ENCODE measurements at regions not wholly inside any gene's neighbourhood (a gene's known extent, or its start where the extent isn't known, plus 50 kb on each side); places are given as distances from the start of the nearest gene placed in this dataset.

GRCh38 chr13:47800593-47800992 lies 200.5 kb downstream of the SUCLA2 start:
- no peak overlapping the region for H3K27ac Mint-ChIP-seq
- Histone ChIP-seq H2BK15ac (ENCODE audit: low read depth, low read length) (no peak overlapping the region), H2BK12ac (ENCODE audit: insufficient read length, low read depth, low read length) (no peak overlapping the region), H3K56ac (ENCODE audit: insufficient read length, low read depth, low read length) (no peak overlapping the region), H4K8ac (replicated peaks; ENCODE audit: insufficient read length, low read depth, low read length) (no peak overlapping the region), H3T11ph (ENCODE audit: low read length) (no peak overlapping the region), H2AFZ (ENCODE audit: low read length) (no peak overlapping the region), H3K4ac (ENCODE audit: low read depth, low read length) (no peak overlapping the region), H3K18ac (ENCODE audit: insufficient read length, low read depth, low read length) (no peak overlapping the region), H3K14ac (ENCODE audit: insufficient read depth, low read length) (no peak overlapping the region), H3K4me1 (ENCODE audit: insufficient read depth, low read length) (no peaks in the 10 kb centered on the region), H2BK120ac (ENCODE audit: low read depth, low read length, poor library complexity, severe bottlenecking) (no peak overlapping the region), H4K20me1 (ENCODE audit: control insufficient read depth, insufficient read depth, insufficient read length) (no peaks in the 10 kb centered on the region), H3K9me3 (ENCODE audit: control insufficient read depth, low read depth, low read length) (no peaks in the 10 kb centered on the region), H2BK5ac (ENCODE audit: insufficient read length, low read length) (no peak overlapping the region), H3K27me3 (ENCODE audit: insufficient read depth, low read length) (no peaks in the 10 kb centered on the region), H3K79me2 (ENCODE audit: insufficient read depth, low read length) (no peaks in the 10 kb centered on the region), H2BK20ac (ENCODE audit: low read depth, low read length, poor library complexity, severe bottlenecking) (no peak overlapping the region), H3K23ac (ENCODE audit: insufficient read length, low read depth, low read length) (no peak overlapping the region), H3K9ac (ENCODE audit: extremely low read depth, insufficient read length, low read length) (no peak overlapping the region), H3K4me2 (ENCODE audit: insufficient read depth, insufficient read length, low read length) (no peak overlapping the region), H4K5ac (ENCODE audit: insufficient read length, low read depth, low read length) (no peak overlapping the region), H2AK5ac (ENCODE audit: insufficient read length, low read length) (no peak overlapping the region), H3K23me2 (ENCODE audit: insufficient read length, low read depth, low read length, poor library complexity, severe bottlenecking) (no peaks in the 10 kb centered on the region), H3K27ac (ENCODE audit: insufficient read length, low read depth, low read length) (no peak overlapping the region), H4K91ac (ENCODE audit: insufficient read length, low read depth, low read length) (no peak overlapping the region), H3K79me1 (ENCODE audit: insufficient read depth, low read depth, low read length, poor library complexity, severe bottlenecking) (no peaks in the 10 kb centered on the region)
- peaks cover 5 to 7% of the 10 kb centered on the region in 2 experiments for H3K9me3 Mint-ChIP-seq
- peaks cover 0 to 8% (median 6%) of the 10 kb centered on the region in 3 experiments; a peak in 2 of 7 replicates for H3K36me3 Mint-ChIP-seq (ENCODE audit: insufficient read depth in 1 of 3, low read depth in 3 of 3)
- WGBS (ENCODE audit: extremely low coverage, insufficient read length, low lambda C conversion rate) = no CpG with 5 or more reads among the region's 2 CpGs
- peaks cover 1% of the 10 kb centered on the region; the same call in 1 of the 2 replicates for H3K27me3 Mint-ChIP-seq (ENCODE audit: low read depth)
- no peak for DNase-seq
- H3K4me1 Mint-ChIP-seq = no peaks in the 10 kb centered on the region
- no peak for TF ChIP-seq CTCF (conservative IDR thresholded peaks at IDR 0.05)
- H3K4me3 Mint-ChIP-seq = no peak overlapping the region

Measured in H9 (cell line).